ENCODE measurements at regions not wholly inside any gene's neighbourhood (a gene's known extent, or its start where the extent isn't known, plus 50 kb on each side); places are given as distances from the start of the nearest gene placed in this dataset.

DNA sequence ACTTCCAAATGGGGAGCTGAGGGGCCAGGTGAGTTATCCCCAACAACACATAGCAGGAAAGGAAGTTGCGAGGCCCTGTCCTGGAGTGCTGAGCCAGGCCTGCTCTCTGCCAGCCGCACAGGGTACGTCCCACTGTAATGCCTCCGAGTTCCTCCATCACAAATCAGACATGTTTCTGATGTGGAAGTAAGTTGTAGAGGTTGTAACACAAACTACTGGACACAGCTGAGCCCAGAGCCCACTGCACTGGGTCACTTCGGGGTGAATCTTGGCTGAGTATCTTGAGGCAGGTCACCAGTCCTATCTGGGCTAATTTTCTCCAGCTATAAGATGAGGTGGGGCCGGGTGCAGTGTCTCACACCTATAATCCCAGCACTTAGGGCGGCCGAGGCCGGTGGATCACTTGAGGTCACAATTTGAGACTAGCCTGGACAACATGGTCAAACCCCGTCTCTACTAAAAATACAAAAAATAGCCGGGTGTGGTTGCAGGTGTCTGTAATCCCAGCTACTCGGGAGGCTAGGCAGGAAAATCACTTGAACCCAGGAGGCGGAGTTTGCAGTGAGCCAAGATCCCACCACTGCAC is 100.8 kb upstream of the CDH5 start:
- no peak for DNase-seq (ENCODE audit: low spot score)

DNA sequence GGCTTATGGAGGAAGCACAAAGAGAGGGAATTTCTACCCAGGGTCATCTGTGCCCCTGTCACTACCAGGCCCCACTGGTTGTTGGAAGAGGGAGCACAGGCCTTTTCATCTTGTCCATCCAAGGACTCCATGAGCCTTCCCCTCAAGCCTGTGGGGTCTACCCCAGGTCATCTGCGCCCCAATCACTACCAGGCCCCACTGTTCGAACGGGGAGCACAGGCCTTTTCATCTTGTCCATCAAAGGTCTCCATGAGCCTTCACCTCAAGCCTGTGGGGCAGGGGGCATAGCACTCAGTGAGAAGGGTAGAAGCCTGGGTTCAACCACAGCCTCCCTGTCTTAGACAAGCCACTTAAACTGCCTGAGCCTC is 101.5 kb upstream of the CDH5 start:
- no peak for DNase-seq (ENCODE audit: low spot score)

DNA sequence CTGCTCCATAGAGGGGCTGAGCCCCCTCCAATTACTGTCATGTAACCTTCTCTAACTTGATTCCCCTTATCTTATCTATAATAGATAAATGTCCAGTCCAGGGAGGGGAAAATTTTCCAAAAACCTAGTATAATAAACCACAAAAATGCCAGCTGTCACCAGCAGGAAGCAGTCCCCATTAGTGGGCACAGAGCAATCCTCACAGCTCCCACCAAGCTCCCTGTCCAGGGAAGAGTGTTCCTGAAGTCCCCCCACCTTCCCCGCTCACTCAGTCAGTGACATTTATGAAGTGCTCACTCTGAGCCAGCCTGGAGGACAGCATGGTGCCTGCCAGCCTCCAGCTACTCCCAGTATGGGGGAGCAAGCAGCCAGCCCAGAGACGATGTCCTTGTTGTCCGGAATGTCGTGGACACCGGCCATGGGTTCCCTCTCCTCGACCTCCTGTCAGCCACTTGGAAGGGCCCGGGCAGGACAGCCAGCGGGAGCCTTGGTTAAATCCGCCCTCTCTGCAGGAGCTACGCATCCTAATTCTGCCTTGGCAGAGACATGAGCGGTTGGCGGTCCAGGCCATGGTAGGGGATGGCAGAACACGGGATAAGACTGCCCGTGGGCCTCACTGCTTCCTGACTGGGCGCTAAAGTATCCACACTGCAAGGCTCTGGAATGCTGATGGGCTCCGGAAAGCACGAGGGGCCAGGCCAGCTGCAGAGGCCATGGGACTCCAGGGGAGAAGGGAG is 102.0 kb upstream of the CDH5 start:
- no peak for DNase-seq (ENCODE audit: low spot score)

DNA sequence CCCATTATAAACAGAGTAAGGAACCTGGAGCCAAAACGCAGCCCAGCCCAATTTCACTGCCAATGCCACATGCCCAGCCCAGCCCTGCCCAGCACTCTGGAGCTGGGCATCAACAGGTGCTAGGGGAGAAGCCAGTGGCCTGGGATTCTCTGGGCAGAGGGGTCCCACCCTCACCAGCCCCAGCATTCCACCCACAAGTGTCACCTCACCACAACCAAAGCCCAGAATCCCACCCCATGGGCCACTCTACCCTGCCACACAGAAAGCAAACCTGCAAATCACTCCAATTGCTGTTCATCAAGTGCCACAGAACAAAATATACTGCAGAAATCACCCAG is 102.5 kb upstream of the CDH5 start:
- no peak for DNase-seq (ENCODE audit: low spot score)

DNA sequence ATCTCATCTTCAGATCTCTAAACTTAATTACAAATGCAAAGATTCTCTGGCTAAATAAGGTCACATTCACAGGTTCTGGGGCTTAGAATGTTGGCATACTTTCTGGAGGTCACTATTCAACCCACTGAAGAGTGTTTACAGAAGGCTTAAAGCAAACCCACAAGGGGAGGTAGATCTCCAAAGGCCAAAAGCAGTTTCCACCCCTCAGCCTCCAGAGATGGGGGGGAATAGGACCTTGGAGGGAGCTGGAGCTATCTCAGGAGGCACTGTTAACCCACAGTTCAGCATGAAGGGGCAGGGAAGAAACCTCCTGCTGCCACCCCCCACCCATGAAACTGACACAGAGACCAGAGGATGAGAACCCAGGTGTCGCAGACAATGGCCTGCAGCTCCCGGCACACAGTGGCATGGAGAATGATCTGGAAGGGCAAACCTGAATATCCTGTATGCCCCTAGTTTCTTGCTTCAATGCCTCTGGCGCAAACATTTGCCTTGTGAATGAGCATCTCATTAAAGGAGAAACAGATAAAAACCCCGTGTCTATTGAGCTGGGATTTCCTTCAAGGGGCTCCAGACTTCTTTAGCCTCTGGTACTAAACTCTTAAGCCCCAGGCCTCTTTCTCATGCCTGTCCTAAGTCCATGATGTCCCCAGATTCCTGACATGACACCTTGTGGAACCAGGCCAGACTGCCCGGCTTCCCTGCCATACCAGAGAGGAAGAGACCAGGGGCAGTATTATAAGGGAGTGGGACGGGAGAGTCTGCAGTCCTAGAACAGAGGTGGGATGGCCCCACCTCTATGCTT is 103.1 kb upstream of the CDH5 start:
- no peak for DNase-seq (ENCODE audit: low spot score)

DNA sequence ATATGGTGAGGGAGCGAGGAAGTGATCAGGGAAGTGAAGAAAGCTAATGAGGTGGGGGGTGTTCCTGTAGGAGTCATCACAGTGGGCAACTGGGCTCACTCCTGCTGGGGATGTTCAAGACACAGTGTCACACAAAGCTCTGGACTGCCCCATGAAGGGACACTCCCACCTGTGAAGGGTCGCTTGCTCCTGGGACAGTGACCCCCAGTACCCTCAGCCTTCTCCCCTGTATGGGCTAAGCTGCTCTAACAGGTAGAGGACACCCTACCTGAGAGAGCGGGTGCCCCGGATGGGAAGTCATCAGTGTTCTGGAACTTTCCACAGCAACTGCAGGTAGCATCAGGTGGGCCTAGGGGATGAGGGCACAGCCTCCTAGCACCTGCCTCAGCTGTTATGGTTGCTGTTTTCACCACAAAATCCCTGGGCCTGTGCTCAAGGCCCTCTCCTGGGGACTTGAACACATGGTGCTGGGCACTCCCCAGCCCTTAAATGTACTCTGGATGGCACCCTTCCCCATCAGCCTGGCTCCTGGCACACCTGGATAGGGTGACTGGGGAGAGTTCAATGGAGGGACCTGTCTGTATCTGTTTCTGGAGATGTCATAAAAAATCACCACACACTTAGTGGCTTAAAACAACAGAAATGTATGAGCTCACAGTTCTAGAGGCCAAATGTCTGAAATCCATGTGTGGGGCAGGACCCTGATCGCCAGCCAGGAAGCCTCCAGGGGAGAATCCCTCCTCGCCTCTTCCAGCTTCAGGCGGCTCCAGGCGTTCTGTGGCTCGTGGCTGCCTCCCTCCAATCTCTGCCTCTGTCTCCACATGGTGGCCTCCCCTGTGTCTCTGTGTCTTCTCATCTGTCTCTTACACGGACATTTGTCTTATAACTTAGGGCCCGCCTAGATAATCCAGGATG is 104.0 kb upstream of the CDH5 start:
- no peak for DNase-seq (ENCODE audit: low spot score)

DNA sequence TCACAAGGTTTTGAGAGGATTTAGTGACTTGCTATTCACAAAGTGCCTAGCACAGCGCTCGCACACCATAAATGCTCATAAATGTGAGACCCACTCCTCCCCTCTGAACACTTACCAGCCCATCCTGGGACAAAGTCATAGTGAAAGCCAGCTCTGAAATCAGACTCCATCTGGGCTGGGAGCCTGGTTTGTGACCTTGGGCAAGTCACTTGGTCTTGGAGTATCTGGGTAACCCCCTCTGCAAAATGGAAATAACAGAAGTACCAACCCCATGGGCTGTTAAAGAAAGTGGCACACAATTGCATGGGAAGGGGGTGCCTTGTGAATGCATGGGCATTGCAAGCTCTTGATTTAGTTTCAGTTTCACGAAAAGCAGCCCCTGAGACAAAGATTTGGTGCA is 104.7 kb upstream of the CDH5 start:
- no peak for DNase-seq (ENCODE audit: low spot score)

DNA sequence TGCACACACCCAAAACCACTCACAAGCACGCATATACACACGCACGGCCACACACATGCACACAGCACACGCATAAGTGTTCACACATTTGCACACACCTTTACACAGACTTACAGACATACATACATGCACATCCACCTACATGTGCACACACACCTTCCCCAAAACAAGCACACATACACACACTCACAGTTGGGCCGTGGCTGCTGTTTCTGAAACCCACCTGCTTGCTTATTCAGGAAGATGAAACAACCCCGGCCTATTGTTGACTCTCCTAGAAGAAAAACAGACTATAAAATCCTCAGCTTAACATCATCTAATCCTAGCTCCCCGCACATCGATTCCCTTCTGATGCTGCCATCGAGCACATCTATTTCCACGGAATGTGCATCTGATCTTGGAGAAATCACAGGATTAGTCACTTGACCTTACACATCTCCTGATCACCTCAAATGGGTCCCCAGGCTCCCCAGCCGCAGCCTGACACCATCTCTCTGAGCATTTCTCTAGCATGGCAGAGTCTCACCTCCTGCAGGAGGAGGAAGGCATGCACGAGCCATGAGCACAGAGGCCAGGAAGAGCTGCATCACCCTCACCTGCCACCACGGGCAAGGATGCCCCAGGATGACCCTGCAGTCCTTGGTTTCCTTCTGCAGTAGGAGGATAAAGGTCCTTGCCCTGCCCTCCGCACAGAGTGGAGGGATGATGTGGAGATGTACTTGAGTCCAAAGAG is 105.8 kb upstream of the CDH5 start:
- DNase-seq (ENCODE audit: low spot score), result no peak

DNA sequence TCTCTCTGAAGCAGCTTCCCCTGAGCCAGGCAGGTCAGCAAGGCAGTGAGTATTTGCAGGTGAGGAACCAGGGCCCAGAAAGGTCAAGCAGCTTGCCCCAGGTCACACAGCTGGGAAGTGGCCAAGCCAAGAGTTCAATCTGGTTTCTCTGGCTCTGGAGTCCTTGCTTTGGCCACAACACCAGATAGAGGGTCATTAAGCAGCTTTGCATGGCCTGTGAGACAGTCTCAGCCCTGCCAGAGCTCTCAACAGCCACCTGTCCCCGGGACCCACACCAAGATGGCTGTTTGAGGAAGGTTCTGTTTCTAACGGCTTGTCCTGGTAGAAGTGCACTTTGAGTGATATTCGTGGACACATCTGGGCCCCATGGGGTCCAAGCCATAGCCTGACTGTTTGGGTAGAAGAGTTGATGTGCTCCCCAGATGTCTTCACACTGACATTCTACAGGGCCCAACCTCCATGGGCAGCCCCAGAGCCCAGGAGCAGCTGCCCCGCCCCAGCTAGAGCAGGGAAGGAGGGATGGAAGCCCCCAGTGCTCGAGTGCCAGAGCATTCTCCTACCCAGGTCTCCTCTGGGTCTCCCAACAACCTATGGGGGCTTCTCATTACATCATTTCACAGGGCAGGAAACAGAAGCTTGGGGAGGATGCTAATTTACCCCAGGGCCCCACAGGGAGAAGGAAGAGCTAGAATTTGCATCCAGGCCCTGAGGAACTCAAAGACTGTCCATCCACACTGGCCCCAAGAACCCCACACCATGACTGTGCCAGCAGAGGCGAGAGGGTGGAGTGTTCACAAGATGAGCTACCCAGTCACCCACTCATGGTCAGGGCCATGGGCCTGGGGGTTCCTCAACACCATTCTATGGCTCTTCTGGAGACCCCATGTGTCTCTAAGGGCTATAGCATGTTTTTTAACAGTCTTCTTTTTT is 107.3 kb upstream of the CDH5 start:
- DNase-seq (ENCODE audit: low spot score), result no peak

DNA sequence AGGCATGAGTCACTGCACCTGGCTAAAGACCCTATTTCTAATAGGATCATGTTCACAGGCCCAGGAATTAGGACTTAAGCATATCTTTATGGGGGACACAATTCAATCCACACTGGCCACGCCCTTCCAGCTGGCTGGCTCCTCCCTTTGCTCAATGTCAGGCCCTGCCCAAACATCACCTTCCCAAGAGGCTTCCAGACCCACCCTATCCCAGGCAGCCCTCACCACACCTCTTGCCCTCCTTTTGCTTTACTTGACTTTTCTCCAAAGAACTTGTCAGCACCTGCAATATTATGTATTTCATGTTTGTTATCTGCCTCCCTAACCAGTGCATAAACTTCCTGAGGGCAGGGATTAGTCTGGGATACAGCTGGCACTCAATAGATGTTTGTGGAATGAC is 109.6 kb upstream of the CDH5 start:
- no peak for DNase-seq (ENCODE audit: low spot score)

DNA sequence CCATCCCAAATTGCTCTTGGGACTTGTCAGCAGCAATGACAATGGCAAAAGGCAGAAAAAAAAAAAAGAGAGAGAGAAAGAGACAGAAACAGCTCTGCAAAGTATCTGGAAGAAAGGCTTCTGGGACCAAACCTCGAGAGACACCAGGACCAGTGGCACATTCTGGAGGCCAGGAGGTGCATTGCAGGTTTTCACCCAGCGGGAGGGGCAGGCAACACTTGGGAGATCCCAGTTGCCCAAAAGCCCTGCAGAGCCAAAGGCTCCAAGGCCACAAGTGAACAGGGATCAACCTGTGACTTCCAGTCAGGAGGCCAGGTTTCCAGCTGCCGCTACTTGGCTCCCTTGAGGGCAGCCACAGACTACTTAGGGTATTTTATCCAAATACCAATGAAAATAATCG is 110.8 kb upstream of the CDH5 start:
- no peak for DNase-seq (ENCODE audit: low spot score)

DNA sequence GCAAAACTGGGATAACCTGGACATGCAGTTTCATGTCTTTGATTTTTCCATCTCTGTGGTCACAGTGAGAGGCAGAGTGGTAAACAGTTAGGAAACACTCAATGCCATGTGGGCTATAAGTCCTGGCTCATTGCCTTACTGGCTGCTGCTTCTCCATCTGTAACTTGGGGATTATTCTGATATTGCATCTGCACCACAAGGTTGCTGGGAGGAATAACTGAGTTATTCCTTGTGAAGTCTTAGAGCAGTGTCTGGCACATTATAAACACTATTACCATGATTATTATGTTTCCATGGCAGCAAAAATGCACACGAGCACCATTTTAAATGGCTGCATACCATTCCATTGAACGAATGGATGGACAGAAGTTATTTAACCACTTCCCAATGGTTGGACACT is 111.7 kb upstream of the CDH5 start:
- no peak for DNase-seq (ENCODE audit: low spot score)

DNA sequence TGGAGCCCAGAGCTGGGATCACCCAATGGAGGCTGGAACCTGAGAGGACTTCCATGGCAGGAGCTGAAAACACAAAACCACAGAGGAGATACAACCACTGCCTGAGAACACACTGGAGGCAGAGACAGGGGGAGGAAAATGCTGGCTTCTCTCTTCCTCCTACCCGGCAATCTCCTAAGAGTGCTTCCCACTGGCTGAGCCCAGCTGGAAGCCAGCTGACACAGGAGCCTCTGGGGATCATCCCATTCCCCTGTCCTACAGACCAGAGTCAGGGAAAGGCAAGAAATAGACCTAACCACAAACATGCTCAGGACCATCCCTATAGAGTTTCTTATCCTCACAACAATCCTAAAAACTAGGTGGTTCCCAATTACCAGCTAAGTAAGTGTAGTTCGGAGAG is 112.4 kb upstream of the CDH5 start:
- DNase-seq (ENCODE audit: low spot score), result no peak

DNA sequence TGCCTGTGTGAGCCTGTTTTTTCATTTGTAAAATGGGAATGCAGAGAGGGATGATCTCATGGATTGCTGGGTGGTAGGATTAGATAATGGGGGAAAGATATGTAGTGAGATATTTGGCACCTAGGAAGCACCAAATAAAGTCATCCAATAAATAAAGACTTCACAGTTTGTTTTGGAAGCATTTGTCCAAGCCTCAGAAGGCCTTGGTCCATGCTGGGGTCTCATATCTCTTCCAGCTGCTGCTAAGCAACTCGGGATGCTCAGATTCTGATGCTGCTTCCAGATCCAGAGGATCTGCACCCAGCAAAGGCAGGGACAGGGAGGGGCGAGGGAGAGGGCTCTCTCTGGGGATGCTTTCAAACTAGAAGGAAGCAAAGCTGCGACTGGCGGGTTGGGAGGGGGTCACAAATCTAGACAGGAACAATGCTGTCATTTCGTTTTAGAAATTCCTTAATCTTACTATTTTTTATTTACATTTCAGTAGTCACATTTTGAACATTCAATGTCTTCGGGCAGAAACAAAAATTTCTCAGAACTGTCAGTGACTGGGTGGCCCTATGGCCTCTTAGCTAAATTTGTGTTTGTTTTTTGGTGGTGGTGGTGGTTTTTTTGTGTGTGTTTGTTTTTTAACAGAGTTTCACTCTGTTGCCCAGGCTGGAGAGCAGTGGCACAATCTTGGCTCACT is 114.9 kb upstream of the CDH5 start:
- no peak for DNase-seq (ENCODE audit: low spot score)

DNA sequence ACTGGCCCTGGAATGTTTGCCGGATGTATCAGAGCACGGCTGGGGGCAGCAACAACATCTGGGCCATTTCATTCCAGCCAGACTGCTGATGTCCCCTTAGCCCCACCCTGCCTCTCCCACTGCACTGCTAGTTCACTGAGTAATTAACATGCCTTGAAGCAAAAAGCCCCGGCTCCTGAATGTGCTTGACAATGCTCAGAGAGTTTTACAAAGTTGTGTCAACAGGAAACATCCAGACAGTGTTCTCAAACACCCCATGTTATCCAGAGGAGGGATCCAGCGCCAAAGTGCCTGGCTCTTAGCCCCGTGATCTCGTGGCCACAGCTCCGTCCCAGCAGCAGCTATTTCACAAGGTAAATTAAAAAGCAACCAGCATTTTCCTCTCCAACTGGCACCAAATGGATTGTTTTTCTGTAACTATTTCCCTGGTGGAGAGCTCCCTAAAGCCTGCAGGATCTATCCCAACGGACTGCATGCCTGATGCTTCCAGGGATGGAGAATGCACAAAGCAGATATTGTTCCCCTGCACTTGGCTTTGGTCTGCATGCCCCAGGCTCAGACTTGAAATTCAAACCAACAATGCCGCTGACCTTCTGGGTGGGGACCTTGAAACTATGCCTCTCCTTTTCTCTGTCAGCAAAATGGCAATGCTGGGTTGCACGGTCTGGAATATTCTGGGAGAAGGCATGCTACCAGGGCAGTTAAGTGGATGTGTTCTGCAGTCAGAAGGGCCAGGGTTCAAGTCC is 115.6 kb upstream of the CDH5 start:
- no peak for DNase-seq (ENCODE audit: low spot score)

DNA sequence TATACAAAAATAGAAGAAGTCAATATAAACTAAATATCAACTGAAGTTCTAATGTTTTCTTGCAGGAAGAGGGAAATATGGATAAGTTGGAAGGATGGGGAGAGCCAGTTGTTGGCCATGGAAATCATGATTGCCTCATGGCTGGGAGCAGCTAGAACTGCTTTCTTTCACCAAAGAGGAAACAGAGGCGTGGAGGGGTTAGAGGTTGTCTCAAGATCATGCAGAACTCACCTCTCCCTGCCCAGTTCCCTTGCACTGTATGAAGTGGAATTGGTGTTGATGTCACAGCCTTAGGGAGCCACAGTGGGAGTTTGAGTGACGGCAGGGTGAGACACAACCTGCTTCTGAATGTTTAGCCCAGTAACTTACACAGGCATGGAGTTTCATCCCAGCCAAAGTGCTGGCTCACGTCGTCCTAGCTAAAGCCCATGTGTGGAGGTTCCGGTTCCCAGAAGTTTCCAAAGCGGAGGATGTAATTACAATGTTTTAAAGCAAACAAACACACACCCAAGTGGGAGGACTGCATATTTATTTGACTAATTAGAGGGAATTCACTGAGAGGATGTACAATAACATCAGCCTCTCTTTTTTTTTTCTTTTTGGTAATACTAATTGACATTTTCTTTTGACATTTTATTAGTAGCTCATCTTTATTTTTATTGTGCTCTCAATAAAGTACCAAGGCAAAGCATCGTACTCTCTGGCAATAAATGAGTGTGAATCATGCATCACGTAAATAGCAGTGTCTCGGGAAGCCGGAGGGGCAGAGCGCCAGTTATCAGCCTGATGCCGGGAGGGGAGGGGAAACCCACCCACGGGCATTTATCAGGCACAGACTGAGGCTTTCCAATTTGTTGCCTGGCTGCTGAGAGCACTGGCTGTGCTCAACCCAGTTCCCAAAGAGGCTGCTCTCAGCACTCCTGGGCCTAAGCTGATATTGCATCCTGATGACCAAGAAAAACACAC is 118.7 kb upstream of the CDH5 start:
- DNase-seq (ENCODE audit: low spot score), result no peak

DNA sequence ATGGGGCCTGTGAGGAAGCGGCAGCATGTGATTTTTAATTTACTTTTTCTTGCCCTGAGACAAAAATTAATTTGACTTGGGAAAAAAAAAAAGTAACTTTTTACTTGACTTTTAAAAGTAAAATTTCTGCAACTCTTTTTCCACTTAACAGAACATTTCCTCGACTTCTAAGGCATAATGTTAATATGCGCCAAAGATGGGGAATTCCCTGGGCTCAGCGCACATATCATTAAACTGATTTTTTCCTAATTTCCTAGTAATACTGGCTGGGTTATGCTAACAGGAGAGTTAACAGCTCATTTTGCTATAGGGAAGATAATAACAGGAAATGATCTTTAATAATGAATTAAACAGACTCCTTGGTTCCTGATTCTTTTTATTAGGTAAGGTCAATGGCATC is 120.6 kb upstream of the CDH5 start:
- no peak for DNase-seq (ENCODE audit: low spot score)

DNA sequence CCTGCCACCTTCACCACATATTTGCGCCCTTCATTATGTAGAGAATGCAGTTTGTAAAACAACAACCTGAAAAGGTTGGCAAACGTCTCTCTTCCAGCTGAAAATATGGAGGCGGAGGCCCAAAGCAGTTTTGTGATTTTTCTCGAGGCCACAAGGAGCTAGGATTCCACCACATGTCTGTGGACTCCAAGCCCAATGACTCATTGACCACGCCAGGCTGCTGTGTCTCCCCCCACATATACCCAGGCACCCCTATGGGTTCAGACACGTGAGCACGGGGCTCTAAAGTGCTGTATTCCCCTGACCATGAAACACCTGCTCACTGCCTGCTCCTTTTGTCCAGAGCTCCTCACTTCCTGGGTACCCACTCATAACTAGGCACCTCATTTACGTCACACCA is 121.4 kb upstream of the CDH5 start:
- DNase-seq (ENCODE audit: low spot score), result no peak
